Skeletal muscle cell (primary cell): ENCODE measurements at regions not wholly inside any gene's neighbourhood (a gene's known extent, or its start where the extent isn't known, plus 50 kb on each side); places are given as distances from the start of the nearest gene placed in this dataset.

Experiments used
- DNase-seq: peaks from one replicate; pipeline ENCODE4 v3.0.0-alpha.2; 2010; ENCODE audit warnings: low read depth
- H3K4me3 ChIP-seq: 2 replicates; pipeline ENCODE4 v1.5.1; 2011; ENCODE audit warnings: low read depth, mild to moderate bottlenecking, control low read depth, low read length, moderate library complexity

DNA sequence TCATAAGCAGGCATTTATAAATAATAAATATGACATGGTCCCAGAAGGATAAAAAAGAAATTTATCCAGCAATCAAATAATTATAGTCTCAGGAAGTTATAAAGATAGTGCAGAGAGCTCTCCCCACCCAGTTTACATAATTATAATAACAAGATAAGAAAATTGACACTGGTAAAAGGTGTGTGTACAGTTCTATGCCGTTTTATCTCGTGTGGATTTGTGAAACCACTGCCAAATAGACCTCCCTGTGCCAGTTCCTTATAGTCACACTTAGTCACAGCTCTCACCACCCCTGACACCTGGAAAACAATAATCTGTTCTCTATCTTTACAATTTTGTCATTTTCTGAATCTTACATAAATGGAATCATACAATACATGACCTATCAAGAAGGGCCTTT, 320.1 kb downstream of the KBTBD8 start:
- H3K4me3 ChIP-seq: no peak overlapping the region
- DNase-seq: no peak

DNA sequence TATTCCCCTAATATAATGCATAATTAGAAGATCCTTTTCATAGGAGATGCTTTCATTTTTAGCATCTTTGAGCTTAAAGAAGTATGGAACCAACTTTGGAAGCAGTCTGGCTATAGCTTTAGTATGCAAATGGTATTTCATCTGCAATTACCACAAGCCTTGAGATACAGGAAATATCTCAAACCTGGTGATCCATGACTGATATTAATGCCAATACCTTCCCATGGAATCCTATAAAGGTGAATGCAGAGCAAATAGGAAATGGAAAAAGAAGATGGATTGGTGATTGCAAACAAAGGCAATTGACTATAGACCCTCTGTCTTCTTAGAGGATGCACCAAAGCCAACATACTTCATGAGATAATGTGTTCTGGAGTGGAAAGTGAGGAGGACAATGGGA, 326.4 kb downstream of the KBTBD8 start:
- DNase-seq: no peak
- no peak overlapping the region for H3K4me3 ChIP-seq
